CD14-positive monocyte (primary cell): ENCODE measurements at regions not wholly inside any gene's neighbourhood (a gene's known extent, or its start where the extent isn't known, plus 50 kb on each side); places are given as distances from the start of the nearest gene placed in this dataset.

Source experiments
- DNase-seq, 3 donors: peaks; one replicate each; pipeline ENCODE4 v3.0.0-alpha.2; 2011 to 2022
- H2AFZ ChIP-seq: 2 replicates; pipeline ENCODE4 v1.6.0; 2012; ENCODE audit warnings: mild to moderate bottlenecking, low read depth, low read length, inconsistent platforms; ENCODE audit not compliant: insufficient read depth, poor library complexity, severe bottlenecking
- H3K27ac ChIP-seq, 2 donors: 1 replicate in 1 of 2; 2 replicates in 1 of 2; pipeline ENCODE4 v1.5.1; 2012 to 2013; ENCODE audit warnings: low read length in 2 of 2, control low read depth in 1 of 2, inconsistent platforms in 1 of 2, low read depth in 1 of 2, mild to moderate bottlenecking in 1 of 2
- H3K27me3 ChIP-seq, 2 donors: one replicate each; pipeline versions ENCODE4 v1.6.0 to v1.6.1; 2011 to 2013; ENCODE audit warnings: low read length in 2 of 2; ENCODE audit not compliant: control insufficient read depth in 2 of 2, insufficient read depth in 2 of 2
- H3K36me3 ChIP-seq, 2 donors: replicated peaks in 1 of 2; 1 replicate in 1 of 2; 2 replicates in 1 of 2; pipeline versions ENCODE4 v1.5.1 to v1.6.1; 2012 to 2013; ENCODE audit warnings: low read length in 2 of 2, control low read depth in 1 of 2, inconsistent platforms in 1 of 2, mild to moderate bottlenecking in 1 of 2; ENCODE audit not compliant: insufficient read depth in 2 of 2, control insufficient read depth in 1 of 2
- H3K4me1 ChIP-seq, 2 donors: 1 replicate in 1 of 2; 2 replicates in 1 of 2; pipeline versions ENCODE4 v1.5.1 to v1.6.1; 2012 to 2013; ENCODE audit warnings: low read length in 2 of 2, control low read depth in 1 of 2, inconsistent platforms in 1 of 2, mild to moderate bottlenecking in 1 of 2, moderate library complexity in 1 of 2; ENCODE audit not compliant: insufficient read depth in 2 of 2, control insufficient read depth in 1 of 2
- H3K4me2 ChIP-seq: replicated peaks from 2 replicates; pipeline ENCODE3; 2012; ENCODE audit warnings: low read length, moderate library complexity, mild to moderate bottlenecking; ENCODE audit not compliant: poor library complexity, severe bottlenecking; ENCODE audit errors: extremely low read depth
- H3K4me3 ChIP-seq, 3 experiments: fragments of 200-600 bp in 1 of 3; sonication (generic) in 1 of 3; replicated peaks in 1 of 3; 1 replicate in 2 of 3; 2 replicates in 1 of 3; pipeline ENCODE4 v1.5.1; 2011 to 2013; ENCODE audit warnings: low read length in 3 of 3, mild to moderate bottlenecking in 3 of 3, control low read depth in 2 of 3, low read depth in 2 of 3, inconsistent platforms in 1 of 3, moderate library complexity in 1 of 3
- H3K79me2 ChIP-seq: 2 replicates; pipeline ENCODE4 v1.6.0; 2012; ENCODE audit warnings: mild to moderate bottlenecking, control low read depth, inconsistent platforms, low read length, moderate library complexity; ENCODE audit not compliant: insufficient read depth
- H3K9ac ChIP-seq: 2 replicates; pipeline ENCODE4 v1.6.0; 2017; ENCODE audit warnings: low read length, mild to moderate bottlenecking; ENCODE audit not compliant: insufficient read depth, poor library complexity, severe bottlenecking
- H3K9me3 ChIP-seq, 2 donors: replicated peaks in 1 of 2; 1 replicate in 1 of 2; 2 replicates in 1 of 2; pipeline versions ENCODE4 v1.5.1 to v1.6.1; 2012 to 2013; ENCODE audit warnings: low read length in 2 of 2, control low read depth in 1 of 2; ENCODE audit not compliant: control insufficient read depth in 1 of 2, insufficient read depth in 1 of 2
- H4K20me1 ChIP-seq: 2 replicates; pipeline ENCODE4 v1.6.0; 2012; ENCODE audit warnings: mild to moderate bottlenecking, low read length, control low read depth, moderate library complexity; ENCODE audit not compliant: insufficient read depth
- H3K27ac Mint-ChIP-seq, 7 donors: one replicate each; pipeline ENCODE4 v1.8.0; 2020; ENCODE audit warnings: mild to moderate bottlenecking in 7 of 7, mixed read lengths in 7 of 7, moderate library complexity in 6 of 7, inconsistent platforms in 2 of 7
- H3K27me3 Mint-ChIP-seq, 3 donors: one replicate each; pipeline ENCODE4 v1.8.0; 2021 to 2022; ENCODE audit warnings: low read depth in 3 of 3, mild to moderate bottlenecking in 3 of 3, mixed read lengths in 3 of 3, moderate library complexity in 3 of 3, inconsistent platforms in 1 of 3
- H3K36me3 Mint-ChIP-seq, 2 donors: one replicate each; pipeline ENCODE4 v1.8.0; 2020; ENCODE audit warnings: mixed read lengths in 2 of 2, inconsistent platforms in 1 of 2, mild to moderate bottlenecking in 1 of 2
- H3K4me1 Mint-ChIP-seq: one replicate; pipeline ENCODE4 v1.8.0; 2020; ENCODE audit warnings: mild to moderate bottlenecking, mixed read lengths
- H3K4me3 Mint-ChIP-seq, 2 donors: one replicate each; pipeline ENCODE4 v1.8.0; 2020; ENCODE audit warnings: mild to moderate bottlenecking in 2 of 2, mixed read lengths in 2 of 2, moderate library complexity in 1 of 2
- H3K9me3 Mint-ChIP-seq, 7 donors: one replicate each; pipeline ENCODE4 v1.8.0; 2020 to 2022; ENCODE audit warnings: mixed read lengths in 7 of 7, mild to moderate bottlenecking in 6 of 7, moderate library complexity in 6 of 7, inconsistent platforms in 2 of 7
- CTCF ChIP-seq: fragments of 200-600 bp; IDR thresholded peaks from one replicate; pipeline ENCODE4 v1.8.0; 2022; ENCODE audit warnings: antibody characterized with exemption, mild to moderate bottlenecking
- WGBS: methylation state at CpG from one replicate; pipeline ENCODE4 v1.1.5; 2013; ENCODE audit warnings: missing lambda C conversion rate; ENCODE audit not compliant: insufficient coverage; 5-methylcytosine and 5-hydroxymethylcytosine counted together
- intact Hi-C, 2 donors: fragments of 100-400 bp; cut with micrococcal nuclease; formaldehyde crosslinking; loops; one replicate each; pipeline versions ENCODE4 v1.15.0 to v1.15.1; 2023

- no peaks in the 10 kb centered on the region for H3K9me3 ChIP-seq
- Mint-ChIP-seq H3K9me3 (peaks cover 0 to 9% (median 4%) of the 10 kb centered on the region in 7 donors), H3K27me3 (no peaks in the 10 kb centered on the region), H3K27ac (no peak overlapping the region), H3K36me3 (no peaks in the 10 kb centered on the region), H3K4me1 (no peaks in the 10 kb centered on the region), H3K4me3 (no peak overlapping the region)
- no peak for DNase-seq
- no peak overlapping the region for H3K27ac ChIP-seq
- no peaks in the 10 kb centered on the region for H3K36me3 ChIP-seq
- H3K9ac ChIP-seq, result no peak overlapping the region
- H3K4me1 ChIP-seq, result no peaks in the 10 kb centered on the region
- intact Hi-C loops, result no loop called here
- H3K79me2 ChIP-seq, result no peaks in the 10 kb centered on the region
- H3K4me3 ChIP-seq, result no peak overlapping the region
- no peaks in the 10 kb centered on the region for H3K27me3 ChIP-seq
- 100% methylated on average over 1 of the region's 5 CpGs for WGBS
- no peak overlapping the region for H2AFZ ChIP-seq
- H3K4me2 ChIP-seq, result no peak overlapping the region
- no peak for TF ChIP-seq CTCF
- no peaks in the 10 kb centered on the region for H4K20me1 ChIP-seq
Observed at GRCh38 chr2:150125188-150125587, 362.3 kb downstream of the RND3 start.

GRCh38 chr2:150124739-150125138 lies 362.7 kb downstream of the RND3 start:
- Histone ChIP-seq H3K4me3 (no peak overlapping the region), H3K9ac (no peak overlapping the region), H3K4me1 (no peaks in the 10 kb centered on the region), H3K9me3 (no peaks in the 10 kb centered on the region), H3K27ac (no peak overlapping the region), H3K27me3 (no peaks in the 10 kb centered on the region), H4K20me1 (no peaks in the 10 kb centered on the region), H3K79me2 (no peaks in the 10 kb centered on the region), H3K36me3 (no peaks in the 10 kb centered on the region), H2AFZ (no peak overlapping the region), H3K4me2 (no peak overlapping the region)
- H3K36me3 Mint-ChIP-seq, result no peaks in the 10 kb centered on the region
- no peaks in the 10 kb centered on the region for H3K4me1 Mint-ChIP-seq
- intact Hi-C loops, result no loop called here
- no peaks in the 10 kb centered on the region for H3K27me3 Mint-ChIP-seq
- H3K4me3 Mint-ChIP-seq, result no peak overlapping the region
- no peak for DNase-seq
- H3K9me3 Mint-ChIP-seq, result peaks cover 0 to 9% (median 6%) of the 10 kb centered on the region in 7 donors
- H3K27ac Mint-ChIP-seq, result no peak overlapping the region
- TF ChIP-seq CTCF, result no peak
